GM12865 (cell line): ENCODE measurements at regions not wholly inside any gene's neighbourhood (a gene's known extent, or its start where the extent isn't known, plus 50 kb on each side); places are given as distances from the start of the nearest gene placed in this dataset.

ENCODE experiments used
- DNase-seq: peaks from one replicate; pipeline ENCODE4 v3.0.0; 2010; ENCODE audit warnings: low read depth
- H3K4me3 ChIP-seq: 2 replicates; pipeline ENCODE4 v1.5.1; 2011; ENCODE audit warnings: mild to moderate bottlenecking, low read depth, low read length, control low read depth
- TF ChIP-seq, protein P1 (sequence below): IDR thresholded peaks from 2 replicates; pipeline ENCODE4 v1.5.1; 2011; ENCODE audit warnings: low read length, control low read depth, low read depth, inconsistent platforms; ENCODE audit not compliant: insufficient read depth; ENCODE audit errors: missing control alignments

DNA sequence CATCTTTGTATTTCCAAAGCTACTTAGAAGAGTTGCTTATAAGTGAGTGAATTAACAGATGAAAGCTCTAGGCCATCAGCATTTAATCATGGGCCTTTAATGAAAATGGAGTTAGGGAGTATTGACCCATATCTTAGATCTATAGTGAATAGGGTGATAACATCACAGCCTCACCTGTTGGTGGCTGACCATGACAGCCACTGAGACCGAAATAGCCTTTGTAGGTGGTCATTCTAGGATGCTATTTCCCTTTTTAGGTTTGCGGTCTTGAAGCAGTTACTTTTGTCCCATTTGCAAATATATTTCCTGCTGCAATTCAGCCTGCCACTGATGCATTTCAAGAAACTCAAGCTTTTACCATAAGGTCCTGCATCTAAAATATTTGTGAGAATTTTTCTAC lies 410.1 kb upstream of the LYPLAL1 start:
- H3K4me3 ChIP-seq = no peak overlapping the region
- TF ChIP-seq, protein P1, sequence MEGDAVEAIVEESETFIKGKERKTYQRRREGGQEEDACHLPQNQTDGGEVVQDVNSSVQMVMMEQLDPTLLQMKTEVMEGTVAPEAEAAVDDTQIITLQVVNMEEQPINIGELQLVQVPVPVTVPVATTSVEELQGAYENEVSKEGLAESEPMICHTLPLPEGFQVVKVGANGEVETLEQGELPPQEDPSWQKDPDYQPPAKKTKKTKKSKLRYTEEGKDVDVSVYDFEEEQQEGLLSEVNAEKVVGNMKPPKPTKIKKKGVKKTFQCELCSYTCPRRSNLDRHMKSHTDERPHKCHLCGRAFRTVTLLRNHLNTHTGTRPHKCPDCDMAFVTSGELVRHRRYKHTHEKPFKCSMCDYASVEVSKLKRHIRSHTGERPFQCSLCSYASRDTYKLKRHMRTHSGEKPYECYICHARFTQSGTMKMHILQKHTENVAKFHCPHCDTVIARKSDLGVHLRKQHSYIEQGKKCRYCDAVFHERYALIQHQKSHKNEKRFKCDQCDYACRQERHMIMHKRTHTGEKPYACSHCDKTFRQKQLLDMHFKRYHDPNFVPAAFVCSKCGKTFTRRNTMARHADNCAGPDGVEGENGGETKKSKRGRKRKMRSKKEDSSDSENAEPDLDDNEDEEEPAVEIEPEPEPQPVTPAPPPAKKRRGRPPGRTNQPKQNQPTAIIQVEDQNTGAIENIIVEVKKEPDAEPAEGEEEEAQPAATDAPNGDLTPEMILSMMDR = no peak
- DNase-seq = no peak

DNA sequence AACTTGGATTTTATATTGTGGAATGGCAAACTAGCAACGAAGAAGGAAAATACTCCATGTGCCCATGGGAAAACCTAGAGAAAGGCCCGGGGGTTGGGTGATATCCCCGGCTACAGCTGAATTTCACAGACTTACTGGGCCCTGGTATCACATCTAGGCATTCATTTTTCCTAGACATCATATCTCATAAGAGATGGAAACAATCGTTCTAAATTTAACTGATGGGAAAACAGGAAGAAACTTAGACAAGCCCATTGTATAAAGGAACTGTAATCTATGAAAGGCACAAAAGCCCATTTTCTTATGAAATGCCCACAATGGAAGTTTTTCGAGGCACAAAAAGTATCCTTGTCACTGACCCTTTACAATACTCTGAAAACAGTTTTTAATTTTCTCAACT lies 407.9 kb upstream of the LYPLAL1 start:
- TF ChIP-seq, protein P1 = no peak
- no peak for DNase-seq

DNA sequence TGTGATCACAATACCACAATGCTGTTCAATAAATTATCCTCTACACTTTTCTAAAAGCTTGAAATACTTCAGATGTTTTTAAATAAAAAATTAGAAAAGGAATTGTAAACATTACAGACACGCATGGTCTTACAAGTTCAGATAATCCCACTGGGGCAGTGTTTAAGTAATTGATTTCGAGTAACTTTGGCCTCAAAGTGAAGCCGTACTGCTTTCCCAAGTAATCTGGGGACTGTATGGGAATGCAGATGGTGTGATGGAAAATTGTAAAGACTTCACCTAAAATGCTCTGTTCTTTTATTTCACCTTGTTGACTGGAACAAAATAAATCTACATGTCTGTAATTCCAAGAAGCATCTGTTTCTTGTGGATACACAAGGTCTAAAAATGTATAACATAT lies 401.7 kb upstream of the LYPLAL1 start:
- TF ChIP-seq, protein P1 = no peak
- no peak for DNase-seq
- no peak overlapping the region for H3K4me3 ChIP-seq

More for the DNA sequence above, 407.9 kb upstream of the LYPLAL1 start:
- H3K4me3 ChIP-seq = no peak overlapping the region

DNA sequence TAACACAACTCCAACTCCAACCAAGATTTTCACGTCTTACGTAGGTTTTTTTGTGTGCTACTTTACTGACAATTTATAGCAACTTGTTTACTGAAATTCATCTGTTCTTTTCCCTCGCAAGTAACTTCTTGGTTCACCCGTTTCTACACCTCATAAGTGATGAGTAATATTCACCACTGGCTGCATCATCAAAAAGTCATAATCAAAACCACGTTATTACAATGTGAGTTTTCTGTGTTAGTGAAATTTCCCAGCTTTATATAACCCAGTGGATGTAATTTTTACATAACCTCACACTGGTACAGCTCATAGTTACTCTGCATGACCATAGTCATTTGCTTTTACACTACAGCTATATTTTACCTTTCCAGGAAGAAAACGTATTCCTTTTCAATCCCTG lies 401.1 kb upstream of the LYPLAL1 start:
- DNase-seq = no peak
- H3K4me3 ChIP-seq = no peak overlapping the region

DNA sequence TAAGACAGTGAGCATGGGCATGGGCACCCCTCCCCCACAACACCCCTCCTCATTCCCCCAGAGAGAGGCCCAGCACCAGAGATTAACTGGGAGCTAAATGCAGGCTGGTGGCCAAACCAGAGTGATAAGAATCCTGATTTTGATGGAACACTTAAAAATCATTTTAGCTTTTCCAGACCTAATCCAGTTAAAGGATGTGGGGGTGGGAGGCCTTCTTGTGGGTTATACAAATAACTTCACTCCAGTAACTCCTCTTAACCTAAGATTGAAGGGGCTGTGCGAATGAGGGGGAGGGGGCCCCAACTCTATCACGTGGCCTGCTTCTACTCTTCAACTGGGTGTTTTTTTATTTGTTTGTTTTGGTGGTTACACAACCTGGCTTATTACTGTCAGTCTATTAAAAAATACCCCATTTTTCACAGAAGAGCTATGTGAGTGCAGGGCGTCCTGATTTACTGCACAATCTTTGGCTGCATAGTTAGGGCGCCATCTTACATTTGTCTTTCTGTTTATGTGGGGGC lies 398.1 kb upstream of the LYPLAL1 start:
- DNase-seq = no peak
- TF ChIP-seq, protein P1 = no peak
- no peak overlapping the region for H3K4me3 ChIP-seq

More for the DNA sequence above, 401.1 kb upstream of the LYPLAL1 start:
- TF ChIP-seq, protein P1 = no peak

DNA sequence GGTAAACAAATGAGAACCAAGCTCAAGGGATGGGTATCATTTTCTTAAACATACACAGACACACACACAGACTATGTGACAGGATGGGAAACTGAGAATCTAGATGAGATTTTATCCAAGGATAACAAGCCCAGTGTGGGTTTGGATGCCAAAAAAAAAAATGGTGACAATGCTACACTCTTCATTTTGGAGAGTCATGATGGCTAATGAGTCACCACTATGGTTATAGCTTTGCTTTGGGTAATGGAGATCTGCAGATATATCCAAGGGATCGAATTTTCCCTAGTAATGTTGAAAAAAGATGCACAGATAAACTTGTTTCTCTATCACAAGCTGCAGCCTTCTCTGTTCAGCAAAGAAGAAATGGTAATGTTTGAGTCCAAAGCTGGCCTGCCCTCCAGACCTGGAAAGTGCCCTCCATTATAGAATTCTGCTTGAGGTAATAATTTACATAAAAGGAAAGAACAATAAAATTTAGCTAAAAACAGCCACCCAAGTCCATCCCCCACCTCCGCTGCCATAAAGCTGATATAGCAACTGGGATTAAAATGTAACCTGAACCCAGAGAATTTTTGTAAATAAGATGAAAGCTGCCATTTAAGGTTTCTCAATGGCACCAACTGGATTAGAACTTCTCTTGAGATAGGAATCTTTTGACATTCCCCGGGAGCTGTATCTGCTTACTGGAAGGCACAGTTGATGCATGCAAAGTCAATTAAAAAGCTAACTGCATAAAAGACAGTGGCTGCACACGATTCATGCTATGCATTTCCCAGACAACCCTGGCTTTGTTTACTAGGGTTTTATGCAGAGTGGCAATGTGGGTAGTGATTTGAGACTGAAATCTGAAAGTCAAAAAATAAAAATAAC lies 395.2 kb upstream of the LYPLAL1 start:
- no peak overlapping the region for H3K4me3 ChIP-seq
- TF ChIP-seq, protein P1 = no peak
- no peak for DNase-seq
